Right lobe of liver (tissue), 6 donors: ENCODE measurements at regions not wholly inside any gene's neighbourhood (a gene's known extent, or its start where the extent isn't known, plus 50 kb on each side); places are given as distances from the start of the nearest gene placed in this dataset.

Experiments
- ATAC-seq, 4 donors: fragments of 200-7000 bp; cut with Tn5 transposase; one replicate each; pipeline ENCODE4 v1.9.1; 2020; ENCODE audit warnings: mild to moderate bottlenecking in 4 of 4, moderate library complexity in 4 of 4
- DNase-seq, 3 donors: peaks; one replicate each; pipeline ENCODE4 v3.0.0-alpha.2; 2020
- H3K27ac ChIP-seq, 3 donors: fragments of 200-600 bp; one replicate each; pipeline ENCODE4 v1.8.0; 2022
- H3K27me3 ChIP-seq, 2 donors: fragments of 200-600 bp; one replicate each; pipeline ENCODE4 v1.8.0; 2022
- H3K36me3 ChIP-seq, 4 donors: fragments of 200-600 bp; sonication (generic) in 1 of 4; one replicate each; pipeline versions ENCODE4 v1.5.1 to v1.8.0; 2017 to 2022; ENCODE audit warnings: control low read depth in 1 of 4
- H3K4me1 ChIP-seq, 4 donors: fragments of 200-600 bp; sonication (generic) in 1 of 4; one replicate each; pipeline versions ENCODE4 v1.5.1 to v1.8.0; 2017 to 2022; ENCODE audit warnings: control low read depth in 1 of 4
- H3K4me3 ChIP-seq, 3 donors: fragments of 200-600 bp; one replicate each; pipeline ENCODE4 v1.8.0; 2022
- H3K9me3 ChIP-seq, 4 donors: fragments of 200-600 bp; sonication (generic) in 1 of 4; one replicate each; pipeline versions ENCODE4 v1.5.1 to v1.8.0; 2017 to 2022; ENCODE audit warnings: control low read depth in 1 of 4
- CTCF ChIP-seq, 4 donors: fragments of 200-600 bp in 3 of 4; fragments of 450-650 bp in 1 of 4; IDR thresholded peaks; one replicate each; pipeline versions ENCODE4 v1.5.1 to v1.8.0; 2016 to 2022; ENCODE audit warnings: antibody characterized with exemption in 4 of 4, mild to moderate bottlenecking in 2 of 4
- POLR2A ChIP-seq: fragments of 450-650 bp; IDR thresholded peaks from one replicate; pipeline ENCODE4 v1.6.1; 2017; ENCODE audit warnings: antibody characterized with exemption, mild to moderate bottlenecking
- WGBS: methylation state at CpG from one replicate; pipeline ENCODE4 v1.1.6; 2018; ENCODE audit warnings: low coverage, low lambda C conversion rate; ENCODE audit not compliant: insufficient coverage; ENCODE audit errors: missing lambda C conversion rate; 5-methylcytosine and 5-hydroxymethylcytosine counted together
- intact Hi-C, 2 donors: fragments of 100-400 bp; cut with DNase I; formaldehyde crosslinking; loops; one replicate each; pipeline versions ENCODE4 v1.11.2 to v1.14.1; 2022
- donor health status: DM: no; HTN: yes; CAD: no.
- donor health status: DM: no; HTN: no; CAD: no.
- donor health status: DM: no; HTN: no; CAD: no.
- donor health status: DM: no; HTN: yes; CAD: no.
- donor health status: DM: no; HTN: yes; CAD: no.

- Histone ChIP-seq H3K4me1 (no peaks in the 10 kb centered on the region), H3K36me3 (no peaks in the 10 kb centered on the region), H3K9me3 (no peaks in the 10 kb centered on the region), H3K27me3 (no peaks in the 10 kb centered on the region), H3K4me3 (no peak overlapping the region), H3K27ac (no peak overlapping the region)
- ATAC-seq (no peak), DNase-seq (no peak)
- TF ChIP-seq POLR2A (no peak), CTCF (IDR thresholded peaks at IDR 0.05) (no peak)
- WGBS = 88% methylated on average over 4 of the region's 6 CpGs
- intact Hi-C loops = no loop called here
Observed at GRCh38 chr1:181208083-181208482, 119.6 kb downstream of the IER5 start.

- Histone ChIP-seq H3K27ac (no peak overlapping the region), H3K4me3 (no peak overlapping the region), H3K4me1 (no peaks in the 10 kb centered on the region), H3K9me3 (no peaks in the 10 kb centered on the region), H3K36me3 (no peaks in the 10 kb centered on the region), H3K27me3 (no peaks in the 10 kb centered on the region)
- TF ChIP-seq POLR2A (no peak), CTCF (IDR thresholded peaks at IDR 0.05) (no peak)
- intact Hi-C loops = no loop called here
- ATAC-seq (no peak), DNase-seq (no peak)
- 74% methylated on average over 5 of the region's 5 CpGs for WGBS
Observed at GRCh38 chr1:181208967-181209366, 120.5 kb downstream of the IER5 start.

- intact Hi-C loops = no loop called here
- 41% methylated on average over 3 of the region's 3 CpGs for WGBS
- H3K9me3 ChIP-seq = no peaks in the 10 kb centered on the region
- no peak overlapping the region for H3K27ac ChIP-seq
- ATAC-seq (no peak), DNase-seq (no peak)
- H3K36me3 ChIP-seq = no peaks in the 10 kb centered on the region
- H3K4me3 ChIP-seq = no peak overlapping the region
- no peaks in the 10 kb centered on the region for H3K4me1 ChIP-seq
- TF ChIP-seq CTCF (IDR thresholded peaks at IDR 0.05) (no peak), POLR2A (no peak)
- no peaks in the 10 kb centered on the region for H3K27me3 ChIP-seq
Observed at GRCh38 chr1:181213056-181213455, 124.6 kb downstream of the IER5 start.

GRCh38 chr1:181216591-181216994, 128.1 kb downstream of the IER5 start:
- no peaks in the 10 kb centered on the region for H3K36me3 ChIP-seq
- ATAC-seq (no peak), DNase-seq (no peak)
- H3K4me1 ChIP-seq = no peaks in the 10 kb centered on the region
- intact Hi-C loops = no loop called here
- no peak overlapping the region for H3K4me3 ChIP-seq
- TF ChIP-seq CTCF (IDR thresholded peaks at IDR 0.05) = no peak
- no peak for TF ChIP-seq POLR2A
- H3K27me3 ChIP-seq = no peaks in the 10 kb centered on the region
- WGBS = 16% methylated on average over 3 of the region's 3 CpGs
- no peak overlapping the region for H3K27ac ChIP-seq
- no peaks in the 10 kb centered on the region for H3K9me3 ChIP-seq

GRCh38 chr1:181219938-181220337, 131.4 kb downstream of the IER5 start:
- 67% methylated on average over 4 of the region's 4 CpGs for WGBS
- no peak overlapping the region for H3K27ac ChIP-seq
- TF ChIP-seq CTCF (IDR thresholded peaks at IDR 0.05) (no peak), POLR2A (no peak)
- ATAC-seq = no peak
- H3K4me3 ChIP-seq = no peak overlapping the region
- intact Hi-C loops = no loop called here
- H3K9me3 ChIP-seq = no peaks in the 10 kb centered on the region
- no peaks in the 10 kb centered on the region for H3K4me1 ChIP-seq
- H3K27me3 ChIP-seq = no peaks in the 10 kb centered on the region
- no peaks in the 10 kb centered on the region for H3K36me3 ChIP-seq
- no peak for DNase-seq
